ENCODE measurements at regions not wholly inside any gene's neighbourhood (a gene's known extent, or its start where the extent isn't known, plus 50 kb on each side); places are given as distances from the start of the nearest gene placed in this dataset.

- DNase-seq (ENCODE audit: low read depth) = no peak
These were observed 143.9 kb downstream of the LSM5 start for GRCh38 chr7:32346253-32346652.

DNA sequence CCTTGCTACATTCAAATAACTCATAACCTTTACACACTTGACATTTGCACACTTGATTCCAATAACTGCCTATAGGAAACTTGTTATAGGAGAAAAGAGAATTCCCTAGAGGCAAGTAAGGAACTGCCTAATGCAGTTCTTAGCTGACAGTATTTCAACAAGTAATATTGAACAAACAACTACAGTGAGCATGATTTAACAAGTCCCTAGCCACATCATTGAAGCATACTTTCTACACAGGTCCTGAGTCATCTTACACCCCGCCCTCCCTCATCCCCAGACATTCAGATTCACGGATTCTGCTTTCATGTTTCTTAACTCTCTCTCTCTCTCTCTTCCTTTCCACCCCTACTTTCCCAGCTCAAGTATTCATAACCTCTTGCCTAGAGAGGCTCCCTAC lies 153.5 kb downstream of the LSM5 start:
- DNase-seq (ENCODE audit: low read depth) = no peak

GRCh38 chr7:32335107-32335506 lies 155.1 kb downstream of the LSM5 start:
- no peak for DNase-seq (ENCODE audit: low read depth)

DNA sequence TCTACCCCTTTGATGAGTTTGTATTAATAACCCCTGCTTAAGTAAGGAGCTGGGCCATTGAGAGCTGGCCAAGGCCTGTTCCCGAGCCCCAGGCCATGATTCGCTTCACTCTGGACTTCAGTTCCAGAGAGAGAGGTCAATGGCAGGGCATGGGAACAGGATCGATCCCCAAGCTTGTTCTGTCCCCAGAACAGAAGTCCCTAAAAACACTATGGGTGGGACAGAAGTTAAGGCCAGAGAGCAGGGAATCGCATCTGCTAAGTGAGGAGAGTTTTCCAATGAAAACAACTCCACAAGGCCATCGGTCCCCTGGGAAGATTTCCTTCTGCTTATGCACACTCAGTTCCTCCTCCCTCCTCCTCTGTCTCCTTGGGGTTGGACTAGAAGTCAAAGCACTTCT lies 159.6 kb downstream of the LSM5 start:
- no peak for DNase-seq (ENCODE audit: low read depth)

DNA sequence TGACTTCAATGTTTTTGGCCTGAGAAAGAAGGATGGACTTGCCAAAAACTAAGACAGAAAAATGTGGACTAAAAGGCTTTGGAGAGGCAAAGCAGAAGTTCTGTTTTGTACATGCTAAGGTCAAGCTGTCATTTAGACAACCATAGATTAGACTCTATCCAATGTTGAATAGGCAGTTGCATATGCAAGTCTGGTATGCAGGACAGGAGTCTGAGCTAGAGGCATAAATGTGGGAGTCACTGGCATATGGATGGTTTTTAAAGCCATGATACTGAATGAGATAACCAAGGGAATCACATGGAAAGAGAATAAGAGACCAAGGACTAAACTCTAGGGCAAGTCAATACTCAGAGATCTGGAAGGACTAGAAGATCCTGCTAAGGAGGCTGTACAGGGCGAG lies 164.1 kb downstream of the LSM5 start:
- no peak for DNase-seq (ENCODE audit: low read depth)

- DNase-seq (ENCODE audit: low read depth) = no peak
These were observed 166.5 kb downstream of the LSM5 start for GRCh38 chr7:32323712-32324111.

DNA sequence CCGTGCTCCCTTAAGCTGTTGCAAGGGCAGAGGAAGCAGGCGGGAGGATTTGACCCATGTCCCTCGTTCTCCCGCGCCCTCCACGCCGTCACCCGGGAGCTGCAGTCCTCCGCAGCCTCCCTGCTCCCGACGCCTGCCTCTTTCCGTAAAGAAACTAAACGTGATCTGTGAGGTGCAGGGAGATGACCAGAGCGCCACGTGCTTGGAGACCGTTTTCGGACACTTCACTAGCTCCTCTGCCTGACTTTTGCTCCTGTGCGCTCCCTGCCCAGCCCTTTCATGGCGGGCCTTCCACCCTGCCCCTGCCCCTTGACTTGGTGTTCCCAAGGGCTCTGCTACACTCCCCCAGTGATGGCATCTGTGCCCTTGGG lies 171.2 kb downstream of the LSM5 start:
- DNase-seq (ENCODE audit: low read depth) = no peak

DNA sequence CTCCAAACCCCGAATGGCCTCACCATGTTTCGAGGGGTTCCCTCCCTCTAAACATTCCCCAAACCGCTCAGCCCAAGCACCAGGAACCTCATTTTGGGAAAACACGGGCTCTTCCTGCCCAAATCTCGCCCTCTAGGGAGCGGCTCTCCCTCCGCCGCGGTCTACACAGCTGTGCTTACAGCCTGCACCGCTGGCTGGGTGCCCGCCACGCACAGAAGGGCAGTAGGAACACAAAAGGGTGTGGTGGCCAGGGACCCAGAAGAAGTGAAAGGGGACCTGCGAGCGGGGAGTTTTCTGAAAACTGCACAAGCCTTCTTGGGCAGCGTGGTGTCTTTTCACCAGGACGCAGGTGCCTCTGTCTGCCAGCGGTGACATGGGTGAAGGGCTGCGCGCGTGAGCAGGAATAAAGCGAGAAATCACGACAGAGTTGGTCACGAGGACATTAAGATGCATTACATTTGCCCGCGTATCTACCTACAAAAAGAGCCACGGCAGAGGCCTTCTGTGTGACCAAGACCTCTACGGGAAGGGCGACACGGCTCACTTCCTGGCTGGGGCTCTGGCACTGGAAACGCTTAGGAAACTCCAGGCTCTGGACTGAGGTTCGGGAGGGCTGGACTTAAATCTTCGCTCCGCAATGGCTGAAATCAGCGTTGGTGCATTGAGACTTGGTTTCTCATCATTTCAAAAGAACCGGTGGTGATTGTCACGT lies 171.7 kb downstream of the LSM5 start:
- DNase-seq (ENCODE audit: low read depth) = no peak

DNA sequence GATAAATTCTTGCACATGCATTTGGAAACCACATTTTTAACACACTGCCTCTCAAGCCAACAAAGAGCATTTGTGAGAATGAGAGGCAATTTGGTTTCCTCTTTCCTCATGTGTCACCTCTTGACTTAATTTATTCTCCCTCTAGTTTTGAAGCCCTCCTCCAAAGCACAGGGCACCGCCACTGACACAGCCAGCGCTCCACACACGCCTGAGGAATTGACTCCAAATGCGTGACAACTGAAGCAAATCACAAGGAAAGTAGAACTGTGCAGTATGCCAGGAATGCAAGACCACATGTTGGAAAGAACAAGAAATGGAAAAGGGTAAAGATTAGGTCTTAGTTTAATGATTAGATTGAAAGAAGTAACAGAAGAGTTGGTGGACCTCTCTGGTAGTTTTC lies 173.3 kb downstream of the LSM5 start:
- no peak for DNase-seq (ENCODE audit: low read depth)

DNA sequence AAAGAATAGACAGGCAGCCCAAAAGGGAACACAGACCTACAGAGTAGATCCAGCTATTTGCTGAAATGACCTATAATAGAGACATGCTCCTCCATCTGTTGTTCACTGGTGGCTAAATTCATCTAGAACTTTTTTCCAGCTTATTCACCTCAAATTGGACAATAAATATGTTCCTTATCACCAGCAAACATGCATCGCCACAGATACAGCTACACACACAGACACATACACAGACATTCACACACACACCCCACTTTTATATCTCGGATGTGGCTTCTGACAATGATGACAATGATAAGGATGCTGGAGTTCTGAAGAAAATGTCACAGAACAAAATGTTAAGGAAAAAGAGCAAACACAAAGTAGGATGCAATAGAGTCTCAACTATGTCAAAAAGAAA lies 175.4 kb downstream of the LSM5 start:
- no peak for DNase-seq (ENCODE audit: low read depth)

DNA sequence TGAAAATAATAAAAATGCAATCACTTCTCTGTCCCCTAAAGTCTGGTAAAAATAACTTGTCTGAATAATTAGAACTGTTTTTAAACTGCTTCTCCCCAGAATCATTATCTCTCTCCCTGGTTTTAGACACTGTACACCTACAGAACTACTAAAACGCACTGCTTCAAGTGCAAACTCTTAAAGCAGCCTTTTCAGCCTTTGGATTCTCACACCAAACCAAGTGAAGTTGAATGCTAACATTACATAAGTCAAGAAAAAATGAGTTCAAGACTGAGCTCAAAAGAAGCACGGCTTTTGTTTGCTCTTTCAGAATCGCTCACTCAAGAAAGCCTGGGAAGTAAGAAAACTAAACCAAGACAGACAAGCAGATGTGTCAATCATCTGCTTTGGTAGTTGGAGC lies 188.8 kb downstream of the LSM5 start:
- no peak for DNase-seq (ENCODE audit: low read depth)

- DNase-seq (ENCODE audit: low read depth) = no peak
These were observed 191.0 kb downstream of the LSM5 start for GRCh38 chr7:32299133-32299702.

GRCh38 chr7:32298408-32299132 lies 191.6 kb downstream of the LSM5 start:
- no peak for DNase-seq (ENCODE audit: low read depth)

GRCh38 chr7:32293833-32294232 lies 196.3 kb downstream of the LSM5 start:
- DNase-seq (ENCODE audit: low read depth) = no peak

DNA sequence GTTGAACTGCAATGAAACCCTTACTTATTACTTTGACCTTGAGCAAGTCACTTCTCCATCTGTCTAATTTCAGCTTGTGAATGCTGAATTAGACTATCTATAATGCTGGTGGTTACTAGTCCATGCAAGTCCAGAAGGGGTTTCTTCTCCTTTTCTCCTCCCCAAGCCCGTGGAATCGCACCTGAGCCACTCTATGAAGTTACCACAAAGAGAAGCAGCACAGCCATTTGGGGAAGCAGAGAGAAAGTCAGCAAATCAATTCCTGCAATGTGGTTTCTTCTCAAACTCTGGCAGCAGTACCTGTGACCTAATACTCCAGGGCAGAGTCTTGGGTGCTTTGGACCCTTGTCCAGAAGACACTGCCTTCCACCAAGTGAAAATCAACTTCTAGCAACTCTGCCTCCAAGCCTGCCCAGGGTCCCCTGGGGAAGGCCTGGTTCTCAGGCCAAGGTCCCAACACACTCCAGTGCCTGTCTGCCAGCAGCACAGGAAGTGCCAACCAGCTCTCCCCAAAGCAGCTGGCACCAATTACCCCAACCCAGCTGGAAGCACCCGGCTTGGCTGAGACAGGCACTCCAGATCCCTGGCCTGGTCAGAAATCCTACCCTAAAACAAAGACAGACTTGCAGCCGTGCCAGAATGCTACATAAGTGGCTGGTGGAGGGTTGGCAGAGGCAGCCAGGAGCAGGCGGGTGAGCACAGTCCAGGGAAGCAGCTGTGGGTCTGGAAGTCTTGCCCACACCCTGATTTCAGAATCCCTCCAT lies 200.3 kb downstream of the LSM5 start:
- DNase-seq (ENCODE audit: low read depth) = no peak

DNA sequence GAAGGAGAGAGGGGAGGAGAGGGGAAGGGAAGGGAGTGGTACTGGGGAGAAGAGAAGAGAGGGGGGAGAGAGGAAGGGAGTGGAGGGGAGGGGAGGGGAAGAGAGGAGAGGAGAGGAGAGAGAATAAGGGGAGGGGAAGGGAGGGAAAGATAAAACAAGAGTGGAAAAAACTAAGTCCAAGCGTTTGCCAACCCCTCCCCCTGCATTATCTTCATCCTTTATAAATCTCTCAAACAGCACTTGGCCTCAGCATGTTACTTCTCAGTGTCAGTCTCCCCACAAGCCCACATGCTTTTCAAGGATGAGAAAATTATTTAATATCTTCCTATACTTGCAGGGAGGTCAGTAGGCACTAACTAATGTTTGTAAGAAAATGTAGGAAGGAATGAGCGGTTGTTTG lies 204.5 kb downstream of the LSM5 start:
- no peak for DNase-seq (ENCODE audit: low read depth)

DNA sequence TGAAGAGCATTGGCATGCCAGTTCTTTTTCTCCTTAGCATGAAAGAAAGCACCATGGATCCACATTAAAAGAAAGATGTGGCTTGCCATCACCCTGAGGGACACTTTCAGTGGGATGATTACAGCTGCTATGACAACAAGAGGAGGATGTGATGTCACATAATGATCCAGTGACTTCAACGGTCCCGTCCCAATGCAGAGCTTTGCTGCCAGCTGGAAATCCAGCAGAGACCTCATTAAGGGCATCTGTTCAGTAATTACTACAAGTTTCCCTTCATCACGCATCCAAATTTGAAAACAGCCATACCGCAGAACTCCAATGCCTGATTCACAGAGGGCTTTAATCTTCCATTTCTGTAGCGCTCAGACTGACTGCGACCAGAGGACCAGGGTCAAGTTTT lies 206.6 kb downstream of the LSM5 start:
- DNase-seq (ENCODE audit: low read depth) = no peak

DNA sequence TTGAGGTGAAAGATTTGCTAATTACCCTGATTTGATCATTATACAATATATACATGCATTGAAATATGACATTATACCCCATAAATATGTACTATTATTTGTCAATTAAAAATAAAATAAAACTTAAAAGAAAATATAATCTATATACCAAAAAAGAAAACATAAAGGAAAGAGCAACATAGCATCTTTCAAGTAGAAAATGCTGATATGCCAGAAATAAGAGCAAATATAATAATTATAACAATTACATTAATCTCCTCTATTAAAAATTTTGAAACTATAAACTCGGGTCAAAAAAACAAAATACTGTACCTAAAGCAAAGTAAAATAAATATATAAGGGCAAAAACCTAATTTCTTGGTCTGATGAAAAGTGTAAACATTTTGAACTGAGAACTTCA lies 209.3 kb upstream of the PDE1C start:
- DNase-seq (ENCODE audit: low read depth) = no peak

DNA sequence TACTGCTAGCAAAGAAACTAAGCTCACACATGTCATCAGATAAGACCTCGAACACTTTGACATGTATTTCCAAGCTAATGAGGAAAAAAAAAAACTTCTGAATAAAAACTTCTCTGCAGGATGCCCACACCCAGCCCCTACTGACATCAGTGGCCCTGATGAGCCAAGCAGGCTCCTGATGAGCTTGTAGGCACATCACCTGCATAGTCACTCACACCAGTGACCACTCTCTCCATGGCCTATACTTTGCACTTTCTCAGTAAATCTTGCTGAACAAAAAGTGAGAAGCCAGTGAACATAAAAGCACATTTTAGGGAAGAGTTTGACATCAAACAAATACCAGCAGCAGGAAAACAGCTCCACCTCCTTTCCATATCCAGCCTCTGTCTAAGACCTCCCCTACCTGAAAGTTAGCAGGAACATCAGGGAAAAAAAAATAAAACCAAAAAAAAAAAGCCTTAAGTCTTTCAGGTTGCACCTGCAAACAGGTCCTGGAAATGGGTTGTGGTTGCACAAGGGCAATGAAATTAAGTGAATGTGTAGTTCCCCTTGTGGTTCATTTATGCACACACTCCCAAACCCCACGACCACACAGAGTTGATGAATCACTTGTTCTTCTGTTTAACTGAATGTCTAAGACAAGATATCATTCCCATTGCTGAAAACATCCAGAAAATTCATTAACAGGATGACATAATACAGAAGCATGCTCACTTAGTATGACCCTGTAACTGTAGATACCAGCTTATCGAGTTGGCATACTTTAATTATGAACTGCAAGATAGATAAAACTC lies 205.2 kb upstream of the PDE1C start:
- no peak for DNase-seq (ENCODE audit: low read depth)

GRCh38 chr7:32273297-32273696 lies 203.1 kb upstream of the PDE1C start:
- no peak for DNase-seq (ENCODE audit: low read depth)

GRCh38 chr7:32266932-32267475 lies 196.8 kb upstream of the PDE1C start:
- no peak for DNase-seq (ENCODE audit: low read depth)

Measured in stimulated activated CD8-positive, alpha-beta memory T cell treated with anti-CD3 and anti-CD28 coated beads, Interleukin-12 subunit alpha, Interleukin-12 subunit beta, amount 100 ng/mL, for 4 hours (primary cell).